ENCODE measurements at regions not wholly inside any gene's neighbourhood (a gene's known extent, or its start where the extent isn't known, plus 50 kb on each side); places are given as distances from the start of the nearest gene placed in this dataset.

GRCh38 chr2:48069769-48070168 lies 163.5 kb upstream of the FBXO11 start:
- Histone ChIP-seq H3K27ac (no peak overlapping the region), H3K27me3 (no peaks in the 10 kb centered on the region), H3K36me3 (no peaks in the 10 kb centered on the region), H3K4me3 (no peak overlapping the region), H3K9me3 (no peaks in the 10 kb centered on the region), H3K4me1 (no peaks in the 10 kb centered on the region)
- intact Hi-C loops (cut with DNase I; ENCODE audit: low total_unique reads) = no loop called here
- DNase-seq = no peak
- TF ChIP-seq POLR2AphosphoS5 (IDR thresholded peaks at IDR 0.05) (no peak), POLR2A (IDR thresholded peaks at IDR 0.05) (no peak), EP300 (IDR thresholded peaks at IDR 0.05) (no peak), CTCF (IDR thresholded peaks at IDR 0.05) (no peak)

GRCh38 chr2:48070415-48070814 lies 164.1 kb upstream of the FBXO11 start:
- no peaks in the 10 kb centered on the region for H3K4me1 ChIP-seq
- TF ChIP-seq EP300 (IDR thresholded peaks at IDR 0.05) (no peak), POLR2A (IDR thresholded peaks at IDR 0.05) (no peak)
- H3K4me3 ChIP-seq = no peak overlapping the region
- WGBS, 5 donors = 65 to 83% (median 69%) methylated on average over 3 of the region's 3 CpGs
- H3K27ac ChIP-seq = no peak overlapping the region
- H3K9me3 ChIP-seq = no peaks in the 10 kb centered on the region
- intact Hi-C loops (cut with DNase I; ENCODE audit: low total_unique reads) = no loop called here
- DNase-seq = peak in 1 of 2 donors; percentile 14
- no peaks in the 10 kb centered on the region for H3K27me3 ChIP-seq
- no peaks in the 10 kb centered on the region for H3K36me3 ChIP-seq

- H3K9me3 ChIP-seq = no peaks in the 10 kb centered on the region
- H3K27ac ChIP-seq = no peak overlapping the region
- no peak overlapping the region for H3K4me3 ChIP-seq
- 84 to 86% (median 85%) methylated on average over 5 of the region's 5 CpGs for WGBS, 5 donors
- no peak for DNase-seq
- no peaks in the 10 kb centered on the region for H3K4me1 ChIP-seq
- no peaks in the 10 kb centered on the region for H3K36me3 ChIP-seq
- intact Hi-C loops (cut with DNase I; ENCODE audit: low total_unique reads) = no loop called here
- H3K27me3 ChIP-seq = no peaks in the 10 kb centered on the region
- TF ChIP-seq CTCF (IDR thresholded peaks at IDR 0.05) = no peak
Measured at GRCh38 chr2:48072583-48072982, 166.3 kb upstream of the FBXO11 start.

- H3K27ac ChIP-seq = no peak overlapping the region
- H3K4me1 ChIP-seq = no peaks in the 10 kb centered on the region
- intact Hi-C loops (cut with DNase I; ENCODE audit: low total_unique reads) = no loop called here
- no peaks in the 10 kb centered on the region for H3K9me3 ChIP-seq
- no peaks in the 10 kb centered on the region for H3K27me3 ChIP-seq
- no peak for DNase-seq
- TF ChIP-seq POLR2A (IDR thresholded peaks at IDR 0.05) = no peak
- TF ChIP-seq POLR2AphosphoS5 (IDR thresholded peaks at IDR 0.05) = no peak
- no peak for TF ChIP-seq CTCF (IDR thresholded peaks at IDR 0.05)
- TF ChIP-seq EP300 (IDR thresholded peaks at IDR 0.05) = no peak
- 89 to 96% (median 94%) methylated on average over 2 of the region's 2 CpGs for WGBS, 5 donors
- H3K4me3 ChIP-seq = no peak overlapping the region
- H3K36me3 ChIP-seq = no peaks in the 10 kb centered on the region
Measured at GRCh38 chr2:48075631-48076030, 169.3 kb upstream of the FBXO11 start.

- intact Hi-C loops (cut with DNase I; ENCODE audit: low total_unique reads) = no loop called here
- no peaks in the 10 kb centered on the region for H3K9me3 ChIP-seq
- H3K27me3 ChIP-seq = no peaks in the 10 kb centered on the region
- H3K4me1 ChIP-seq = no peaks in the 10 kb centered on the region
- DNase-seq = no peak
- no peak for TF ChIP-seq EP300 (IDR thresholded peaks at IDR 0.05)
- no peak for TF ChIP-seq POLR2AphosphoS5 (IDR thresholded peaks at IDR 0.05)
- TF ChIP-seq POLR2A (IDR thresholded peaks at IDR 0.05) = no peak
- no peak for TF ChIP-seq CTCF (IDR thresholded peaks at IDR 0.05)
- H3K4me3 ChIP-seq = no peak overlapping the region
- no peak overlapping the region for H3K27ac ChIP-seq
- 75 to 82% (median 78%) methylated on average over 6 of the region's 6 CpGs for WGBS, 5 donors
- no peaks in the 10 kb centered on the region for H3K36me3 ChIP-seq
Measured at GRCh38 chr2:48080534-48081316, 174.4 kb upstream of the FBXO11 start.

All from stomach (tissue), 8 donors.